C4-2B (cell line): ENCODE measurements at regions not wholly inside any gene's neighbourhood (a gene's known extent, or its start where the extent isn't known, plus 50 kb on each side); places are given as distances from the start of the nearest gene placed in this dataset.

Experiments used
- CTCF ChIP-seq: fragments of 450-650 bp; conservative IDR thresholded peaks from 2 replicates; pipeline ENCODE4 v1.5.1; 2017; ENCODE audit warnings: mild to moderate bottlenecking
- ZFX ChIP-seq: fragments of 450-650 bp; IDR thresholded peaks from 2 replicates; pipeline ENCODE4 v1.6.1; 2017

- TF ChIP-seq CTCF: no peak
- no peak for TF ChIP-seq ZFX
Measured at GRCh38 chr9:89891221-89891590, 286.4 kb downstream of the GADD45G start.
